ENCODE measurements at regions not wholly inside any gene's neighbourhood (a gene's known extent, or its start where the extent isn't known, plus 50 kb on each side); places are given as distances from the start of the nearest gene placed in this dataset.
"Not testable (repeated sequence)": the region's sequence is repeated elsewhere in the genome, so short reads cannot be mapped to it uniquely, and the experiment has no call there.

GRCh38 chr7:68776326-68776725 lies 821.9 kb upstream of the AUTS2 start:
- FAIRE-seq, result no peak
- no peak for DNase-seq (ENCODE audit: low spot score)

GRCh38 chr7:68783684-68784083 lies 814.6 kb upstream of the AUTS2 start:
- DNase-seq (ENCODE audit: low spot score) (no peak), FAIRE-seq (no peak)

- no peak for FAIRE-seq
- no peak for DNase-seq (ENCODE audit: low spot score)
Measured at GRCh38 chr7:68785036-68785435, 813.2 kb upstream of the AUTS2 start.

GRCh38 chr7:68787566-68787965 lies 810.7 kb upstream of the AUTS2 start:
- FAIRE-seq (no peak), DNase-seq (ENCODE audit: low spot score) (no peak)

- not testable (repeated sequence) for FAIRE-seq
Measured at GRCh38 chr7:68788529-68788928, 809.7 kb upstream of the AUTS2 start.

GRCh38 chr7:68789597-68789996 lies 808.7 kb upstream of the AUTS2 start:
- no peak for DNase-seq (ENCODE audit: low spot score)
- FAIRE-seq, result no peak

More at GRCh38 chr7:68788529-68788928, 809.7 kb upstream of the AUTS2 start:
- DNase-seq (ENCODE audit: low spot score), result not testable (repeated sequence)

- DNase-seq (ENCODE audit: low spot score), result no peak
- FAIRE-seq, result no peak
Measured at GRCh38 chr7:68792351-68792750, 805.9 kb upstream of the AUTS2 start.

GRCh38 chr7:68793513-68793912 lies 804.8 kb upstream of the AUTS2 start:
- FAIRE-seq, result no peak
- no peak for DNase-seq (ENCODE audit: low spot score)

GRCh38 chr7:68800316-68800715 lies 798.0 kb upstream of the AUTS2 start:
- DNase-seq (ENCODE audit: low spot score) (no peak), FAIRE-seq (no peak)

- DNase-seq (ENCODE audit: low spot score) (no peak), FAIRE-seq (no peak)
Measured at GRCh38 chr7:68805159-68805558, 793.1 kb upstream of the AUTS2 start.

GRCh38 chr7:68807666-68808065 lies 790.6 kb upstream of the AUTS2 start:
- no peak for FAIRE-seq
- DNase-seq (ENCODE audit: low spot score), result no peak

- FAIRE-seq (no peak), DNase-seq (ENCODE audit: low spot score) (no peak)
Measured at GRCh38 chr7:68813551-68814080, 784.7 kb upstream of the AUTS2 start.

GRCh38 chr7:68816491-68816890 lies 781.8 kb upstream of the AUTS2 start:
- no peak for FAIRE-seq
- DNase-seq (ENCODE audit: low spot score), result no peak

GRCh38 chr7:68820321-68820720 lies 778.0 kb upstream of the AUTS2 start:
- DNase-seq (ENCODE audit: low spot score) (no peak), FAIRE-seq (no peak)

- DNase-seq (ENCODE audit: low spot score) (no peak), FAIRE-seq (no peak)
Measured at GRCh38 chr7:68821846-68822245, 776.4 kb upstream of the AUTS2 start.

GRCh38 chr7:68823996-68824780 lies 774.1 kb upstream of the AUTS2 start:
- peak; percentile 33 for DNase-seq (ENCODE audit: low spot score)
- no peak for FAIRE-seq

- FAIRE-seq, result no peak
- DNase-seq (ENCODE audit: low spot score), result no peak
Measured at GRCh38 chr7:68828575-68828974, 769.7 kb upstream of the AUTS2 start.

- FAIRE-seq (no peak), DNase-seq (ENCODE audit: low spot score) (no peak)
Measured at GRCh38 chr7:68833422-68833821, 764.9 kb upstream of the AUTS2 start.

- DNase-seq (ENCODE audit: low spot score) (no peak), FAIRE-seq (no peak)
Measured at GRCh38 chr7:68839014-68839413, 759.3 kb upstream of the AUTS2 start.

GRCh38 chr7:68840991-68841390 lies 757.3 kb upstream of the AUTS2 start:
- FAIRE-seq (no peak), DNase-seq (ENCODE audit: low spot score) (no peak)

- not testable (repeated sequence) for FAIRE-seq; DNase-seq (ENCODE audit: low spot score)
Measured at GRCh38 chr7:68843985-68844384, 754.3 kb upstream of the AUTS2 start.

- DNase-seq (ENCODE audit: low spot score), result no peak
- no peak for FAIRE-seq
Measured at GRCh38 chr7:68846811-68847325, 751.4 kb upstream of the AUTS2 start.

- no peak for DNase-seq (ENCODE audit: low spot score)
- FAIRE-seq, result no peak
Measured at GRCh38 chr7:68853254-68853653, 745.0 kb upstream of the AUTS2 start.

Data from urothelium cell line (cell line).